DND-41 (cell line): ENCODE measurements at regions not wholly inside any gene's neighbourhood (a gene's known extent, or its start where the extent isn't known, plus 50 kb on each side); places are given as distances from the start of the nearest gene placed in this dataset.
"Not testable (repeated sequence)": the region's sequence is repeated elsewhere in the genome, so short reads cannot be mapped to it uniquely, and the experiment has no call there.

Experiments used
- EZH2 ChIP-seq: IDR thresholded peaks from 3 replicates; pipeline ENCODE4 v1.6.1; 2012; ENCODE audit warnings: borderline replicate concordance, low read depth, mild to moderate bottlenecking, moderate library complexity, low read length, inconsistent platforms; ENCODE audit not compliant: severe bottlenecking
- TF ChIP-seq, protein P1 (sequence below): IDR thresholded peaks from 2 replicates; pipeline ENCODE4 v1.5.1; 2012; ENCODE audit warnings: borderline replicate concordance, low read length, moderate library complexity, mild to moderate bottlenecking; ENCODE audit not compliant: poor library complexity, severe bottlenecking; ENCODE audit errors: extremely low read depth

DNA sequence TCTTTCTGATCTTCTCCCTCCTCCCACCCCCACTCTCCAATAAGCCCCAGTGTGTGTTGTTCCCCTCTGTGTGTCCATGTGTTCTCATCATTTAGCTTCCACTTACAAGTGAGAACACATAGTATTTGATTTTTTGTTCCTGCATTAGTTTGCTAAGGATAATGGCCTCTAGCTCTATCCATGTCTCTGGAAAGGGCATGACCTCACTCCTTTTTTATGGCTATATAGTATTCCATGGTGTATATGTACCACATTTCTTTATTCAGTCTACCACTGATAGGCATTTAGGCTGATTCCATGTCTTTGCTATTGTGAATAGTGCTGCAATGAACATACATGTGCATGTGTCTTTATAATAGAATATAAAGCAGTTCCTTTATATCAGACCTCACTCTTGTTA is 52.3 kb upstream of the LIPC start:
- TF ChIP-seq, protein P1, sequence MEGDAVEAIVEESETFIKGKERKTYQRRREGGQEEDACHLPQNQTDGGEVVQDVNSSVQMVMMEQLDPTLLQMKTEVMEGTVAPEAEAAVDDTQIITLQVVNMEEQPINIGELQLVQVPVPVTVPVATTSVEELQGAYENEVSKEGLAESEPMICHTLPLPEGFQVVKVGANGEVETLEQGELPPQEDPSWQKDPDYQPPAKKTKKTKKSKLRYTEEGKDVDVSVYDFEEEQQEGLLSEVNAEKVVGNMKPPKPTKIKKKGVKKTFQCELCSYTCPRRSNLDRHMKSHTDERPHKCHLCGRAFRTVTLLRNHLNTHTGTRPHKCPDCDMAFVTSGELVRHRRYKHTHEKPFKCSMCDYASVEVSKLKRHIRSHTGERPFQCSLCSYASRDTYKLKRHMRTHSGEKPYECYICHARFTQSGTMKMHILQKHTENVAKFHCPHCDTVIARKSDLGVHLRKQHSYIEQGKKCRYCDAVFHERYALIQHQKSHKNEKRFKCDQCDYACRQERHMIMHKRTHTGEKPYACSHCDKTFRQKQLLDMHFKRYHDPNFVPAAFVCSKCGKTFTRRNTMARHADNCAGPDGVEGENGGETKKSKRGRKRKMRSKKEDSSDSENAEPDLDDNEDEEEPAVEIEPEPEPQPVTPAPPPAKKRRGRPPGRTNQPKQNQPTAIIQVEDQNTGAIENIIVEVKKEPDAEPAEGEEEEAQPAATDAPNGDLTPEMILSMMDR = not testable (repeated sequence)
- not testable (repeated sequence) for TF ChIP-seq EZH2
